MCF 10A (cell line): ENCODE measurements at regions not wholly inside any gene's neighbourhood (a gene's known extent, or its start where the extent isn't known, plus 50 kb on each side); places are given as distances from the start of the nearest gene placed in this dataset.
"Not testable (repeated sequence)": the region's sequence is repeated elsewhere in the genome, so short reads cannot be mapped to it uniquely, and the experiment has no call there.

ENCODE experiments used
- BruUV-seq: library from RNA; stranded (reverse); fragments of 400-500 nt; replicated peaks from 2 replicates; lab custom pipeline; 2021; lab: Mats Ljungman, UMichigan
- CTCF ChIA-PET: fragments of 300-600 bp; sonication (Branson Sonifier 250); formaldehyde crosslinking; extraction: SDS; loops from one replicate; lab custom pipeline; 2021; ENCODE audit warnings: antibody characterized with exemption, inconsistent platforms; lab: Yijun Ruan, JAX
- POLR2A ChIA-PET: fragments of 300-600, 350-650 bp; sonication (Branson Sonifier 250); formaldehyde crosslinking; extraction: SDS; loops from one replicate; lab custom pipeline; 2020; ENCODE audit warnings: antibody characterized with exemption, inconsistent platforms; lab: Yijun Ruan, JAX
- DNase-seq: peaks from one replicate; pipeline ENCODE4 v3.0.0-alpha.2; 2018; ENCODE audit not compliant: unreplicated experiment
- H3K27ac Mint-ChIP-seq: one replicate; pipeline ENCODE4 v1.8.0; 2022; ENCODE audit warnings: mild to moderate bottlenecking, low read depth, mixed read lengths; ENCODE audit not compliant: unreplicated experiment
- H3K27me3 Mint-ChIP-seq: one replicate; pipeline ENCODE4 v1.8.0; 2022; ENCODE audit warnings: mixed read lengths; ENCODE audit not compliant: insufficient read depth, unreplicated experiment
- H3K36me3 Mint-ChIP-seq: one replicate; pipeline ENCODE4 v1.8.0; 2022; ENCODE audit warnings: mild to moderate bottlenecking, moderate library complexity, mixed read lengths; ENCODE audit not compliant: insufficient read depth, unreplicated experiment
- H3K4me1 Mint-ChIP-seq: one replicate; pipeline ENCODE4 v1.8.0; 2022; ENCODE audit warnings: mixed read lengths; ENCODE audit not compliant: insufficient read depth, unreplicated experiment
- H3K4me3 Mint-ChIP-seq: one replicate; pipeline ENCODE4 v1.8.0; 2022; ENCODE audit warnings: mild to moderate bottlenecking, moderate library complexity, mixed read lengths; ENCODE audit not compliant: unreplicated experiment
- H3K9me3 Mint-ChIP-seq: one replicate; pipeline ENCODE4 v1.8.0; 2022; ENCODE audit warnings: mixed read lengths; ENCODE audit not compliant: unreplicated experiment
- intact Hi-C: fragments of 100-400 bp; cut with micrococcal nuclease; formaldehyde crosslinking; loops from 2 replicates; pipeline ENCODE4 v1.14.1; 2022

- H3K27ac Mint-ChIP-seq, POLR2A ChIA-PET, H3K27me3 Mint-ChIP-seq, CTCF ChIA-PET, H3K4me1 Mint-ChIP-seq, H3K36me3 Mint-ChIP-seq, H3K9me3 Mint-ChIP-seq, H3K4me3 Mint-ChIP-seq, intact Hi-C loops, DNase-seq, BruUV-seq: not testable (repeated sequence)
These were observed 77.8 kb downstream of the LIMS4 start for GRCh38 chr2:110394769-110395168.

GRCh38 chr2:110392366-110392765, 80.2 kb downstream of the LIMS4 start:
- not testable (repeated sequence) for DNase-seq, H3K4me1 Mint-ChIP-seq, BruUV-seq

GRCh38 chr2:110391035-110391418, 81.6 kb downstream of the LIMS4 start:
- intact Hi-C loops, H3K27me3 Mint-ChIP-seq, BruUV-seq, DNase-seq, H3K9me3 Mint-ChIP-seq, POLR2A ChIA-PET, H3K4me1 Mint-ChIP-seq, H3K36me3 Mint-ChIP-seq, H3K27ac Mint-ChIP-seq, CTCF ChIA-PET, H3K4me3 Mint-ChIP-seq: not testable (repeated sequence)

More at GRCh38 chr2:110392366-110392765, 80.2 kb downstream of the LIMS4 start:
- H3K9me3 Mint-ChIP-seq, H3K36me3 Mint-ChIP-seq, CTCF ChIA-PET, H3K27ac Mint-ChIP-seq, intact Hi-C loops, H3K4me3 Mint-ChIP-seq, H3K27me3 Mint-ChIP-seq, POLR2A ChIA-PET: not testable (repeated sequence)

- H3K4me1 Mint-ChIP-seq, H3K36me3 Mint-ChIP-seq, H3K27ac Mint-ChIP-seq, POLR2A ChIA-PET, H3K9me3 Mint-ChIP-seq, DNase-seq, BruUV-seq, CTCF ChIA-PET, intact Hi-C loops, H3K27me3 Mint-ChIP-seq, H3K4me3 Mint-ChIP-seq: not testable (repeated sequence)
These were observed 82.1 kb downstream of the LIMS4 start for GRCh38 chr2:110390351-110391034.

GRCh38 chr2:110387044-110387443, 85.6 kb downstream of the LIMS4 start:
- H3K4me1 Mint-ChIP-seq, H3K9me3 Mint-ChIP-seq, H3K27me3 Mint-ChIP-seq, CTCF ChIA-PET, POLR2A ChIA-PET, H3K36me3 Mint-ChIP-seq, DNase-seq, H3K27ac Mint-ChIP-seq, intact Hi-C loops, BruUV-seq, H3K4me3 Mint-ChIP-seq: not testable (repeated sequence)

GRCh38 chr2:110386546-110386945, 86.1 kb downstream of the LIMS4 start:
- DNase-seq, H3K27ac Mint-ChIP-seq, H3K27me3 Mint-ChIP-seq, BruUV-seq, H3K4me3 Mint-ChIP-seq, POLR2A ChIA-PET, H3K4me1 Mint-ChIP-seq, H3K9me3 Mint-ChIP-seq, CTCF ChIA-PET, H3K36me3 Mint-ChIP-seq, intact Hi-C loops: not testable (repeated sequence)

- intact Hi-C loops, H3K9me3 Mint-ChIP-seq, H3K27me3 Mint-ChIP-seq, H3K4me3 Mint-ChIP-seq, BruUV-seq, DNase-seq, H3K36me3 Mint-ChIP-seq, CTCF ChIA-PET, POLR2A ChIA-PET, H3K27ac Mint-ChIP-seq, H3K4me1 Mint-ChIP-seq: not testable (repeated sequence)
These were observed 87.9 kb downstream of the LIMS4 start for GRCh38 chr2:110384736-110385119.

- POLR2A ChIA-PET, H3K4me3 Mint-ChIP-seq, H3K27ac Mint-ChIP-seq, CTCF ChIA-PET, DNase-seq, H3K4me1 Mint-ChIP-seq, H3K9me3 Mint-ChIP-seq, intact Hi-C loops, BruUV-seq, H3K36me3 Mint-ChIP-seq, H3K27me3 Mint-ChIP-seq: not testable (repeated sequence)
These were observed 88.4 kb downstream of the LIMS4 start for GRCh38 chr2:110384109-110384735.

- H3K9me3 Mint-ChIP-seq = not testable (repeated sequence)
These were observed 89.2 kb downstream of the LIMS4 start for GRCh38 chr2:110383163-110384048.

More at GRCh38 chr2:110383163-110384048, 89.2 kb downstream of the LIMS4 start:
- H3K36me3 Mint-ChIP-seq, H3K27me3 Mint-ChIP-seq, CTCF ChIA-PET, H3K27ac Mint-ChIP-seq, H3K4me3 Mint-ChIP-seq, H3K4me1 Mint-ChIP-seq, BruUV-seq, DNase-seq, intact Hi-C loops, POLR2A ChIA-PET: not testable (repeated sequence)
